ENCODE measurements at regions not wholly inside any gene's neighbourhood (a gene's known extent, or its start where the extent isn't known, plus 50 kb on each side); places are given as distances from the start of the nearest gene placed in this dataset.

GRCh38 chr4:114208574-114209151 is 229.2 kb upstream of the ARSJ start:
- H3K36me3 ChIP-seq, result no peaks in the 10 kb centered on the region
- no peaks in the 10 kb centered on the region for H3K4me1 ChIP-seq (ENCODE audit: insufficient read depth)
- no peak overlapping the region for H3K4me3 ChIP-seq
- 29 to 37% (median 35%) methylated on average over 3 of the region's 3 CpGs for WGBS, 3 donors
- TF ChIP-seq POLR2A (IDR thresholded peaks at IDR 0.05), result no peak
- no peak for TF ChIP-seq CTCF (IDR thresholded peaks at IDR 0.05)
- TF ChIP-seq EP300 (IDR thresholded peaks at IDR 0.05), result no peak
- H3K9me3 ChIP-seq, result no peaks in the 10 kb centered on the region
- no peak for DNase-seq
- no peak overlapping the region for H3K27ac ChIP-seq
- H3K27me3 ChIP-seq, result no peaks in the 10 kb centered on the region
- intact Hi-C loops (cut with DNase I), result no loop called here

- Histone ChIP-seq H3K4me3 (no peak overlapping the region), H3K27ac (no peak overlapping the region), H3K9me3 (no peaks in the 10 kb centered on the region), H3K4me1 (ENCODE audit: insufficient read depth) (no peaks in the 10 kb centered on the region), H3K27me3 (no peaks in the 10 kb centered on the region), H3K36me3 (no peaks in the 10 kb centered on the region)
- DNase-seq, result no peak
- TF ChIP-seq EP300 (IDR thresholded peaks at IDR 0.05), result no peak
- no peak for TF ChIP-seq CTCF (IDR thresholded peaks at IDR 0.05)
- TF ChIP-seq POLR2A (IDR thresholded peaks at IDR 0.05), result no peak
- intact Hi-C loops (cut with DNase I), result no loop called here
Observed at GRCh38 chr4:114209584-114209983, 230.1 kb upstream of the ARSJ start.

- 92 to 97% (median 94%) methylated on average over 3 of the region's 3 CpGs for WGBS, 3 donors
- DNase-seq, result no peak
- intact Hi-C loops (cut with DNase I), result no loop called here
- Histone ChIP-seq H3K4me3 (no peak overlapping the region), H3K4me1 (ENCODE audit: insufficient read depth) (no peaks in the 10 kb centered on the region), H3K27me3 (no peaks in the 10 kb centered on the region), H3K9me3 (no peaks in the 10 kb centered on the region), H3K36me3 (no peaks in the 10 kb centered on the region), H3K27ac (no peak overlapping the region)
- TF ChIP-seq CTCF (IDR thresholded peaks at IDR 0.05) (no peak), EP300 (IDR thresholded peaks at IDR 0.05) (no peak), POLR2A (IDR thresholded peaks at IDR 0.05) (no peak)
Observed at GRCh38 chr4:114211556-114211955, 232.1 kb upstream of the ARSJ start.

- Histone ChIP-seq H3K27me3 (no peaks in the 10 kb centered on the region), H3K4me1 (ENCODE audit: insufficient read depth) (no peaks in the 10 kb centered on the region), H3K27ac (no peak overlapping the region), H3K9me3 (no peaks in the 10 kb centered on the region), H3K36me3 (no peaks in the 10 kb centered on the region), H3K4me3 (no peak overlapping the region)
- TF ChIP-seq POLR2A (IDR thresholded peaks at IDR 0.05) (no peak), EP300 (IDR thresholded peaks at IDR 0.05) (no peak), CTCF (IDR thresholded peaks at IDR 0.05) (no peak)
- intact Hi-C loops (cut with DNase I), result no loop called here
- DNase-seq, result no peak
- WGBS, 3 donors, result 74 to 94% (median 92%) methylated on average over 9 to 10 of the region's 10 CpGs
Observed at GRCh38 chr4:114217150-114217817, 237.8 kb upstream of the ARSJ start.

Measured in ovary (tissue), 7 donors.